ENCODE measurements at regions not wholly inside any gene's neighbourhood (a gene's known extent, or its start where the extent isn't known, plus 50 kb on each side); places are given as distances from the start of the nearest gene placed in this dataset.
A peak's percentile ranks its signal among the peaks of the same experiment; 100 is the strongest.

- TF ChIP-seq BCL3 (IDR thresholded peaks at IDR 0.05; ENCODE audit: borderline replicate concordance, insufficient read depth, low read depth, low read length, poor library complexity, severe bottlenecking) (no peak), CREB1 (IDR thresholded peaks at IDR 0.05; ENCODE audit: low read depth) (no peak), IKZF2 (IDR thresholded peaks at IDR 0.05) (peak in 1 of 2 experiments; percentile 31; a peak in 2 of 4 replicates), CREM (IDR thresholded peaks at IDR 0.05; ENCODE audit: low read depth) (no peak), SMAD1 (IDR thresholded peaks at IDR 0.05; ENCODE audit: low read depth, partially characterized antibody) (no peak), BACH1 (IDR thresholded peaks at IDR 0.05; ENCODE audit: borderline replicate concordance) (0 out of 2 replicates have a peak, but pooled peaks have one; percentile 51), NBN (IDR thresholded peaks at IDR 0.05) (no peak), EP300 (IDR thresholded peaks at IDR 0.05; ENCODE audit: borderline replicate concordance in 1 of 2, control insufficient read depth in 1 of 2, low read depth in 2 of 2, low read length in 2 of 2) (no peak), SMAD5 (IDR thresholded peaks at IDR 0.05; ENCODE audit: low read depth) (no peak), CBFB (IDR thresholded peaks at IDR 0.05; ENCODE audit: low read depth) (no peak), POLR2A (IDR thresholded peaks at IDR 0.05; ENCODE audit: low read depth, low read length) (no peak), SMC3 (IDR thresholded peaks at IDR 0.05; ENCODE audit: borderline replicate concordance, low read length) (no peak)
- TF ChIP-seq, protein P1, sequence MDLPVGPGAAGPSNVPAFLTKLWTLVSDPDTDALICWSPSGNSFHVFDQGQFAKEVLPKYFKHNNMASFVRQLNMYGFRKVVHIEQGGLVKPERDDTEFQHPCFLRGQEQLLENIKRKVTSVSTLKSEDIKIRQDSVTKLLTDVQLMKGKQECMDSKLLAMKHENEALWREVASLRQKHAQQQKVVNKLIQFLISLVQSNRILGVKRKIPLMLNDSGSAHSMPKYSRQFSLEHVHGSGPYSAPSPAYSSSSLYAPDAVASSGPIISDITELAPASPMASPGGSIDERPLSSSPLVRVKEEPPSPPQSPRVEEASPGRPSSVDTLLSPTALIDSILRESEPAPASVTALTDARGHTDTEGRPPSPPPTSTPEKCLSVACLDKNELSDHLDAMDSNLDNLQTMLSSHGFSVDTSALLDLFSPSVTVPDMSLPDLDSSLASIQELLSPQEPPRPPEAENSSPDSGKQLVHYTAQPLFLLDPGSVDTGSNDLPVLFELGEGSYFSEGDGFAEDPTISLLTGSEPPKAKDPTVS (IDR thresholded peaks at IDR 0.05; ENCODE audit: low read depth, low read length) = no peak
- TF ChIP-seq, protein P2, sequence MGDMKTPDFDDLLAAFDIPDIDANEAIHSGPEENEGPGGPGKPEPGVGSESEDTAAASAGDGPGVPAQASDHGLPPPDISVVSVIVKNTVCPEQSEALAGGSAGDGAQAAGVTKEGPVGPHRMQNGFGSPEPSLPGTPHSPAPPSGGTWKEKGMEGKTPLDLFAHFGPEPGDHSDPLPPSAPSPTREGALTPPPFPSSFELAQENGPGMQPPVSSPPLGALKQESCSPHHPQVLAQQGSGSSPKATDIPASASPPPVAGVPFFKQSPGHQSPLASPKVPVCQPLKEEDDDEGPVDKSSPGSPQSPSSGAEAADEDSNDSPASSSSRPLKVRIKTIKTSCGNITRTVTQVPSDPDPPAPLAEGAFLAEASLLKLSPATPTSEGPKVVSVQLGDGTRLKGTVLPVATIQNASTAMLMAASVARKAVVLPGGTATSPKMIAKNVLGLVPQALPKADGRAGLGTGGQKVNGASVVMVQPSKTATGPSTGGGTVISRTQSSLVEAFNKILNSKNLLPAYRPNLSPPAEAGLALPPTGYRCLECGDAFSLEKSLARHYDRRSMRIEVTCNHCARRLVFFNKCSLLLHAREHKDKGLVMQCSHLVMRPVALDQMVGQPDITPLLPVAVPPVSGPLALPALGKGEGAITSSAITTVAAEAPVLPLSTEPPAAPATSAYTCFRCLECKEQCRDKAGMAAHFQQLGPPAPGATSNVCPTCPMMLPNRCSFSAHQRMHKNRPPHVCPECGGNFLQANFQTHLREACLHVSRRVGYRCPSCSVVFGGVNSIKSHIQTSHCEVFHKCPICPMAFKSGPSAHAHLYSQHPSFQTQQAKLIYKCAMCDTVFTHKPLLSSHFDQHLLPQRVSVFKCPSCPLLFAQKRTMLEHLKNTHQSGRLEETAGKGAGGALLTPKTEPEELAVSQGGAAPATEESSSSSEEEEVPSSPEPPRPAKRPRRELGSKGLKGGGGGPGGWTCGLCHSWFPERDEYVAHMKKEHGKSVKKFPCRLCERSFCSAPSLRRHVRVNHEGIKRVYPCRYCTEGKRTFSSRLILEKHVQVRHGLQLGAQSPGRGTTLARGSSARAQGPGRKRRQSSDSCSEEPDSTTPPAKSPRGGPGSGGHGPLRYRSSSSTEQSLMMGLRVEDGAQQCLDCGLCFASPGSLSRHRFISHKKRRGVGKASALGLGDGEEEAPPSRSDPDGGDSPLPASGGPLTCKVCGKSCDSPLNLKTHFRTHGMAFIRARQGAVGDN (IDR thresholded peaks at IDR 0.05) = no peak
Measured at GRCh38 chr1:194807530-194808220, 1621.3 kb upstream of the B3GALT2 start (continued).
